ENCODE measurements at regions not wholly inside any gene's neighbourhood (a gene's known extent, or its start where the extent isn't known, plus 50 kb on each side); places are given as distances from the start of the nearest gene placed in this dataset.

DNA sequence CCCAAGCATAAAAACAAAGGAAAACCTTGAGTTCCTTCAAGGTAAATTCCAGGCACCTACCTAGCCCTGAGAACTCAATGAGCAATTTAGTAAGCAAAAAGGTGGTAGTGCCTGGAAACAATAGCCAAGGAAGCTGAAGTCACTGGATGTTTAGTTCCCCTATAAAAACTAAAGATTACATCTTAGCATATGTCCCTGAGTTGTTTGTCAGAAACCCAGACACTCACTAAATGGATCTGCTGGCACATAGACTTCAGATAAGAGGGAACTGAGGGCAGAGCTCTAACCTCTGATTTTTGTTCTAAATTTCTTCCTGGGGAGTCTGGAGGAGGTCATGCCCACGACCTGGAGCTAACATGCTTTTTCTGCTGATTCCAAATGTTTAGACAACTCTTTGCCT is 532.8 kb upstream of the SALL1 start:
- Histone ChIP-seq H2BK15ac (ENCODE audit: low read depth, low read length) (no peak overlapping the region), H3K79me1 (ENCODE audit: low read depth in 1 of 2, low read length in 2 of 2) (no peaks in the 10 kb centered on the region), H3K4ac (ENCODE audit: low read depth, low read length) (no peak overlapping the region), H3K27ac (ENCODE audit: insufficient read depth, low read length) (no peak overlapping the region), H2AFZ (replicated peaks; ENCODE audit: low read length, poor library complexity) (no peak overlapping the region), H2AK5ac (ENCODE audit: low read depth, low read length) (no peak overlapping the region), H3K23ac (ENCODE audit: low read depth, low read length) (no peak overlapping the region), H3K4me2 (ENCODE audit: low read depth, low read length) (no peak overlapping the region), H2AK9ac (replicated peaks; ENCODE audit: low read depth, low read length, poor library complexity) (no peak overlapping the region), H4K20me1 (ENCODE audit: insufficient read depth, low read length) (no peaks in the 10 kb centered on the region), H3K4me1 (ENCODE audit: control insufficient read depth, insufficient read depth, low read length) (no peaks in the 10 kb centered on the region), H3K9ac (ENCODE audit: low read depth, low read length) (no peak overlapping the region), H4K5ac (ENCODE audit: low read depth, low read length) (no peak overlapping the region), H2BK120ac (ENCODE audit: low read depth, low read length) (no peak overlapping the region), H4K91ac (ENCODE audit: insufficient read depth, low read depth, low read length) (no peak overlapping the region), H3K18ac (ENCODE audit: low read depth, low read length) (no peak overlapping the region), H2BK20ac (ENCODE audit: low read depth, low read length) (no peak overlapping the region), H3K27me3 (ENCODE audit: control insufficient read depth, insufficient read depth, low read length) (peaks cover 3% of the 10 kb centered on the region), H4K8ac (ENCODE audit: low read depth in 2 of 2, low read length in 2 of 2) (no peak overlapping the region), H3K9me3 (ENCODE audit: control insufficient read depth, insufficient read depth, low read length) (no peaks in the 10 kb centered on the region), H3K9me1 (ENCODE audit: insufficient read depth, low read length) (no peaks in the 10 kb centered on the region), H2BK5ac (ENCODE audit: low read depth, low read length, poor library complexity, severe bottlenecking) (no peak overlapping the region), H3K56ac (ENCODE audit: extremely low read depth, insufficient read depth, low read length) (no peak overlapping the region), H3K14ac (replicated peaks; ENCODE audit: low read depth, low read length) (no peak overlapping the region), H3K4me3 (ENCODE audit: insufficient read depth, low read depth, low read length) (no peak overlapping the region), H3K36me3 (ENCODE audit: control insufficient read depth, insufficient read depth, low read length) (no peaks in the 10 kb centered on the region)
- CTCF ChIA-PET = interaction anchor here (1.1 kb wide), 1 partner anchor 10 kb away, joined by 4 read pairs; no protein-coding TSS in a partner anchor
- intact Hi-C loops (cut with micrococcal nuclease) = no loop called here
- ATAC-seq (ENCODE audit: low read depth) (no peak), DNase-seq (no peak)
- TF ChIP-seq, protein P1, sequence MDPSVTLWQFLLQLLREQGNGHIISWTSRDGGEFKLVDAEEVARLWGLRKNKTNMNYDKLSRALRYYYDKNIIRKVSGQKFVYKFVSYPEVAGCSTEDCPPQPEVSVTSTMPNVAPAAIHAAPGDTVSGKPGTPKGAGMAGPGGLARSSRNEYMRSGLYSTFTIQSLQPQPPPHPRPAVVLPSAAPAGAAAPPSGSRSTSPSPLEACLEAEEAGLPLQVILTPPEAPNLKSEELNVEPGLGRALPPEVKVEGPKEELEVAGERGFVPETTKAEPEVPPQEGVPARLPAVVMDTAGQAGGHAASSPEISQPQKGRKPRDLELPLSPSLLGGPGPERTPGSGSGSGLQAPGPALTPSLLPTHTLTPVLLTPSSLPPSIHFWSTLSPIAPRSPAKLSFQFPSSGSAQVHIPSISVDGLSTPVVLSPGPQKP (IDR thresholded peaks at IDR 0.05; ENCODE audit: borderline replicate concordance, low read depth, low read length) = no peak
- TF ChIP-seq BHLHE40 (IDR thresholded peaks at IDR 0.05; ENCODE audit: low read depth, low read length) = no peak
- TF ChIP-seq, protein P2, sequence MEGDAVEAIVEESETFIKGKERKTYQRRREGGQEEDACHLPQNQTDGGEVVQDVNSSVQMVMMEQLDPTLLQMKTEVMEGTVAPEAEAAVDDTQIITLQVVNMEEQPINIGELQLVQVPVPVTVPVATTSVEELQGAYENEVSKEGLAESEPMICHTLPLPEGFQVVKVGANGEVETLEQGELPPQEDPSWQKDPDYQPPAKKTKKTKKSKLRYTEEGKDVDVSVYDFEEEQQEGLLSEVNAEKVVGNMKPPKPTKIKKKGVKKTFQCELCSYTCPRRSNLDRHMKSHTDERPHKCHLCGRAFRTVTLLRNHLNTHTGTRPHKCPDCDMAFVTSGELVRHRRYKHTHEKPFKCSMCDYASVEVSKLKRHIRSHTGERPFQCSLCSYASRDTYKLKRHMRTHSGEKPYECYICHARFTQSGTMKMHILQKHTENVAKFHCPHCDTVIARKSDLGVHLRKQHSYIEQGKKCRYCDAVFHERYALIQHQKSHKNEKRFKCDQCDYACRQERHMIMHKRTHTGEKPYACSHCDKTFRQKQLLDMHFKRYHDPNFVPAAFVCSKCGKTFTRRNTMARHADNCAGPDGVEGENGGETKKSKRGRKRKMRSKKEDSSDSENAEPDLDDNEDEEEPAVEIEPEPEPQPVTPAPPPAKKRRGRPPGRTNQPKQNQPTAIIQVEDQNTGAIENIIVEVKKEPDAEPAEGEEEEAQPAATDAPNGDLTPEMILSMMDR (conservative IDR thresholded peaks at IDR 0.05; ENCODE audit: low read depth, low read length) = no peak
- dilution Hi-C loops (cut with HindIII; ENCODE audit: low sequenced_read_pairs, unreplicated experiment) = no loop called here
- WGBS, 2 experiments (ENCODE audit: extremely low coverage in 2 of 2, insufficient read length in 1 of 2) = no CpG with 5 or more reads among the region's 1 CpG
- in situ Hi-C loops (cut with MboI; ENCODE audit: low sequenced_read_pairs) = no loop called here
- no TSS peak for BruUV-seq (replicated peaks)
- POLR2A ChIA-PET (ENCODE audit: unreplicated experiment) = no interaction called here

All from IMR-90 (cell line).